ENCODE measurements at regions not wholly inside any gene's neighbourhood (a gene's known extent, or its start where the extent isn't known, plus 50 kb on each side); places are given as distances from the start of the nearest gene placed in this dataset.
A peak's percentile ranks its signal among the peaks of the same experiment; 100 is the strongest.

GRCh38 chr5:171509467-171509866 lies 90.0 kb downstream of the FGF18 start:
- no peak for DNase-seq

DNA sequence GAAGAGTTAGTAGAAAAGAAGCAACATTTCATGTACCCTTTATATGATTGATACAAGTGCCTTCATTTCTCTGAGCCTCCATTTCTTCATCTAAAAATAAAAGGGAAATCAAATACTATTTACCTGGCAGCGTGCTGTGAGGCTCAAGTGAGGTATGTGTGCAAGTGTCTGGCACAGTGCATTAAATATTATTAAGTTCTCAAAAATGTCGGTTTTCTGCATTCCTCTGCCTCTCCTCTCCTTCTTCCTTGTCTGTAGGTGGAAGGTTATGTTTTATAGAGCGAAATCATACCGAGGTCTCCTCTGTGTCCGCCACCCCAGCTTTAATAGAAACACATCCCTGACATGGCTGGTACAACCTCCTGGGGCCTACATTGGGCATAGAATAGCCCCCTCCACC lies 93.0 kb downstream of the FGF18 start:
- DNase-seq, result no peak

DNA sequence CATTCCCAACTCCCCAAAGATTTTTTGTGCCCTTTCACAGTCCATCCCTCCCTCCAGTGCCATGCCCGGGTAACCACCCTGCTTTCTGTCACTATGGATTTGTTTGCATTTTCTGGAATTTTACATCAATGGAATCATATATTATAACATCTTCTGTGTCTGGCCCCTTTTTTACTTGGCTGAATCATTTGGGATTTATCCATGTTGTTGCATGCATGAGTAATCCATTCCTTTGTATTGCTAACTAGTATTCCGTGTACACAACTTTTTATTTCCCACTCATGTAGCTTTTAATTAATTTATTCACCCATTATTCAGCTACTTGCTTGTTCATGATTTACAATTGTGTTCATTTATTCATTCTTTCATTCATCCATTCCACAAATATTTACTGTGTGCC lies 94.1 kb downstream of the FGF18 start:
- DNase-seq, result no peak

DNA sequence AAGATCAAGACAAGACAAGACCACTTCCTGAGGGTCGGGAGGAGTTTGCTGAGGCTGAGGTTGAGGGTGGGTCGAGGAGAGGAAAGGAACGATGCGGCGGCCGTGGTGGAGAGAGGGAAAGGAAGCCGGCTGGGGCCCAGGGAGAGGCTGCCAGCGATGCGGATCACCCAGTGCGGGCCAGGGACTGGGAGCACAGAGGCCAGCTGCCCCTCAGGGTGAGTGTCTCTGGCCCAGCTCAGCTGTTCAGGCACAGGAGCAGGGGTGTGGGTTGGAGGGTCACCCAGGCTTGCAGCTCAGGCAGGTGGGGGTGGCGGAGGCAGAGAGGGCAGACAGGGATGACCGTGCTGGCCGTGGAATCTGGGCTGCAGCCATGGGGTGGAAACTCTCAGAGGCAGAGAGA lies 99.5 kb downstream of the FGF18 start:
- no peak for DNase-seq

DNA sequence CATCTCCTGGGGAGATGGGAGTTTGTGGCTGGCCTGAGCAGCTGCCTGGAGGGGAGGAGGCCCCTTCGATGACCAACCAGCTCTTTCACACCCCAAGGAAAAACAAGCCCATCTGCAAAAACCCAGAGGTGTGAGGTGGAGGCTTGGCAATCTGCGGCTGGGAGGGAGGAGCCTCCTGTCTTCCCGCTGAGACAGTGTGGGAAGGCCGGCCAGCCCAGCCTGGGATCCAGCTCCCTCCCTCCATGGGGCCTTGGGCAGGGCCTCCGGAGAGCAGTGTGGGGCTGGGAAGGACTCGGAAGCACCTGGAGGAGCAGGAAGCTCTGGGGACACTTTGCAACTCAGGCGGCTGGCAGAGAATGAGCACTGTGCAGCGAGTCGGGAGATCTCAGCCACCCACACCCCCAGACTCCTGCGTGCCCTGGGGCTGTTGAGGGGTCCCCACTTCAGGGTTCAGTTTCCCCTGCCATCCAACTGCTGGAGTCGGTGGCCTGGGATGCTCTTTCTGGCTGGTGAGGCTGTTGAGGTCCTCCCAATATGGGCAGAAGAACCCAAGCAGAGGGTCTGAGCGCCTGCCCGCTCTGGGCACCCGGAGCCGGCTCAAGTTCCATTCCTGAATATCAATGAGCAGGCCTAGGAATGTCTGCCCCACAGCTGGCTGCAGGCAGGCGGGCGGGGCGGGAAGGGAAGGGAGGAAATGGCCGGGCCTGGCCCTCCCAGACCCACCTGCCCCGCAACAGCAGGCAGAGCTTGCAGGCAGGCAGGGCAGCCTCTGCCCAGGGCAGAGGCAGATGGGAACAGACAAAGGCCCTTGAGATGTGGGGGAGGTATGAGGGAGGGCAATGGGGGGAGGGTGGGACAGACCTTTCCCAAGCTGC lies 101.1 kb downstream of the FGF18 start:
- DNase-seq, result no peak

- peak in 2 of 56 donors; percentile 6 to 13 for DNase-seq
Measured at GRCh38 chr5:171521219-171521633, 101.8 kb downstream of the FGF18 start.

GRCh38 chr5:171521679-171522078 lies 102.2 kb downstream of the FGF18 start:
- no peak for DNase-seq

- DNase-seq, result no peak
Measured at GRCh38 chr5:171523781-171524180, 104.3 kb downstream of the FGF18 start.

- peak in 10 of 56 donors; percentile 5 to 21 (median 14) for DNase-seq
Measured at GRCh38 chr5:171524466-171524865, 105.0 kb downstream of the FGF18 start.

DNA sequence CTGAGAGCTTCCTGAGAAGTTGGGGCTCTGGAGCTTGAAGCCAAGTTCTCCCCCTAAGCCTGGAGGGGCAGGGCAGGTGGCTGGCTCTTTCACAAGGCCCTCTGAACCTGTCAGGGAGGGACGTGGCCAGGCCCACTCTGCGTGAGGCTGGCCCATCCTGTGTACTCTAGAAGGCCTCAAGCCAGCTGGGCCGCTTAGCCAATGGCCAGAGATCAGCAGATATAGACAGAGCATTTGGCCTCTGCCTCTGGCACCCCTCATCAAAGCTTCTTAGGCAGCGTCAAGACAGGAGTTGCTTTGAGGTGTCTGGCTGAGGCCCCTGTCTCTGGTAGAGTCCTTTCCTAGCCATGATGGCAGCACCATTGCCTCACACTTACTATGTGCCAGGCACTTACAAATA lies 105.6 kb downstream of the FGF18 start:
- no peak for DNase-seq

DNA sequence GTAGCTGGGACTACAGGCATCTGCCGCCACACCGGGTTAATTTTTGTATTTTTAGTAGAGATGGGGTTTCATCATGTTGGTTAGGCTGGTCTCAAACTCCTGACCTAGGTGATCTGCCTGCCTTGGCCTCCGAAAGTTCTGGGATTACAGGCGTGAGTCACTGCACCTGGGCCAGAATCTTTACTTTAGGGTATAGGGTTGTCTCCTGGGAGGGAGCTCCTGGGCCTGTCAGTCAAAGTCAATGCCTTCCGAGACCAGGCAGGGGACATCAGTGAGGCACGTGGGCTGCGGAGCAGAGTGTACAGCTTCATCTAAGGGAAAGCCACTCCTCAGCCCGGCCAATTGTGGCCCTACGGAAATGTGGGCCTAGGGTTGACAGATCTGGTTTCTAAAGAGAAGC lies 108.6 kb downstream of the FGF18 start:
- DNase-seq, result no peak

DNA sequence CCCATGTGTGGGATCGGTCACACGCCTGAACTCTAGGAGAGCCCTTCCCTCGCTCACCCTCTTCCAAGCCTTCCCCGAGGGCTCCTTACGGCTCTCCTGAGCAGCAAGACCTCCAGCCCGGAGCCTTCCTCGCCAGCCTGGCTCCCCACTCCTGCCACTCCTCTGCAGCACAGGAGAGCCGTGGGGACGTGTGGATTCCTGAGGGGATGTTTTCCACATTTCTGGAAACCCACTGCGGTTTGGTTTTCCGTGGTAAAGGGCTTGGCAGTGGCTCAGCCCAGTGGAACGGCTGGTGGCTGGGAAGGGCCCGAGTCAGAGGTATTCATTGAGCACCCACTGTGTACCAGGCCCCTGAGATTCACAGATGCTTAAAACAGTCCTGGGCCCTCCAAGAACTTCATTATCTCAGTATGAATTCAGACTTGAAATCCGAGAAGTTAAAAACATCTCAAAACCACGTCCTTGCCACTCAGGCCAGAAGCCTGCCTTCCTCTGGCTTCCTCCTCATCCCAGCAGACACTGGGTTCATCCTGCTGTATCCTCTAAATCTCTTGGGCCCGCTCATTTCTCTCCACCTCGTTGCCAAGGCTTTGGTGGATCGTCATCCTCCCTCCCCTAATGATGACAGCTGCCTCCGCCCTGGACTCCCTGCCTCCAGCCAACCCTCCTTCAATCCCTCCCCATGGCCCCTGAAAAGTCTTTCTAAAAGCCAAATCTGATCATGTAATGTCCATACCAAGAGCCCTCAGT lies 109.6 kb downstream of the FGF18 start:
- DNase-seq, result no peak

DNA sequence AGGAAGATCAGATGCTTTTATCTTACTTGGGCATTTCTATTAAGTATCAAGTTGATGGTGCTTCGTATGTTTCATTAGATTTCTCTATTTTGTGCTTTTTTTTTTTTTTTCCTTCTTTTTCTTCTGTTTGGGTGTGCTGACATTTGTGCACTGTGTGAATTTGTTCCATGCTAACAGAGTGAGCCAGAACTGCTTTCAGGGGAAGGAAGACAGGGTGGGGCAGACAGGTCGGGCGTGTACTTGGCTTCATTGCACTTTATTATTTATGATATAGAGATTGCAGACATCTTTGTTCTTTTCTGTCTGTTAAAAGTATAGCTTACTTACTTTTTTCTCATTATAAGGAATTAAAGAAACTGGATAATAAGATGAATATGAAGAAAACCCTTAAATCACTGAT lies 112.2 kb downstream of the FGF18 start:
- no peak for DNase-seq

GRCh38 chr5:171533153-171533552 lies 113.7 kb downstream of the FGF18 start:
- no peak for DNase-seq

- DNase-seq, result no peak
Measured at GRCh38 chr5:171534043-171534895, 114.8 kb downstream of the FGF18 start.

- no peak for DNase-seq
Measured at GRCh38 chr5:171535162-171535561, 115.7 kb downstream of the FGF18 start.

GRCh38 chr5:171537070-171537849 lies 117.8 kb downstream of the FGF18 start:
- DNase-seq, result no peak

DNA sequence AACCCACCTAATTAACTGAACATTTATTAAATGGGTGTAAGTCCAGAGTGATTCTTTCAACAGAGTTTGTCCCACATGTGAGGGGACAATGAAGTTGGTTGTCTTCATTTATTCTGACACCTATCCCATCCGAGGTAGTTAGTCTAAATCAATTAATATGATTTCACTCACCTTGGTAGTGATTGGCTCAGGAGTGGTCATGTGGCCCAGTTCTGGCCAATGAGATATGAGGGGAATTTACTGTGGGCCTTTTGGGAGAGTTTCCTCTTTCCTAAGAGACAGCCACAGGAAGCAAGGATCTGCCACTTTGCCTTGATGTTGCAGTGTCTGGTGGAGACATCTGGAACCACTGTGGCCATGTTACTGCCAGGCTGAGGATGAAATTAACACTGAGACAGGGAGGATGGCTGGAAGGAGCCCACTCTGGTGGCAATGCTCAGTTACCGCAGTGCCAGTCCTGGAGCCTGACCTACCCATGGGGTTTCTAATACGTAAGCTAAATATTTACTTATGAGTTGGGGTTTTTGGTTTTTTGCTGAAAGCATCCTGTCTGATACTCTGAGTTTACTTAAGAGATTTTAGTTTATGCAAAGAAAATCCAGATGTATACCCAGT lies 118.6 kb downstream of the FGF18 start:
- DNase-seq, result no peak

- DNase-seq, result no peak
Measured at GRCh38 chr5:171538681-171539080, 119.2 kb downstream of the FGF18 start.

GRCh38 chr5:171540865-171541264 lies 121.4 kb downstream of the FGF18 start:
- DNase-seq, result no peak
